ENCODE measurements at regions not wholly inside any gene's neighbourhood (a gene's known extent, or its start where the extent isn't known, plus 50 kb on each side); places are given as distances from the start of the nearest gene placed in this dataset.

DNA sequence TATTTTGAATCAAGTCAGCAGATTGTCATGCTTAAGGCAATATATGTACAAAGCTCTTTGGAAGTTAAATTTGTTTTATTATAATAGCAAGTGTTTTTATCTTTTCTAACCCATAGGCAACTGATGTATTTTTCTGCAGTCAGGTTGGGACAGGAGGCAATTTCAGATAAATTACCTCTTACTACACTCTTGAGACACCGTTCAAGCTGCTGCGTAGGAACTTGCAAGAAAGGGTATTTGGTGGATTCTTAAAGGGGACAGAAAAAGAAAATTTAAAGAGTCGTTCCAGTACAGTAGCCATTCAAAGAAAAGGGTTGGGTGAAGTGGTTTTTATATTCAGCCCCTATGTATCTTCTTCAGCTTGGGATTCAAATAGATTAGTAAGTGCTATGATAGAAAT, 112.4 kb upstream of the APC start:
- DNase-seq: no peak

DNA sequence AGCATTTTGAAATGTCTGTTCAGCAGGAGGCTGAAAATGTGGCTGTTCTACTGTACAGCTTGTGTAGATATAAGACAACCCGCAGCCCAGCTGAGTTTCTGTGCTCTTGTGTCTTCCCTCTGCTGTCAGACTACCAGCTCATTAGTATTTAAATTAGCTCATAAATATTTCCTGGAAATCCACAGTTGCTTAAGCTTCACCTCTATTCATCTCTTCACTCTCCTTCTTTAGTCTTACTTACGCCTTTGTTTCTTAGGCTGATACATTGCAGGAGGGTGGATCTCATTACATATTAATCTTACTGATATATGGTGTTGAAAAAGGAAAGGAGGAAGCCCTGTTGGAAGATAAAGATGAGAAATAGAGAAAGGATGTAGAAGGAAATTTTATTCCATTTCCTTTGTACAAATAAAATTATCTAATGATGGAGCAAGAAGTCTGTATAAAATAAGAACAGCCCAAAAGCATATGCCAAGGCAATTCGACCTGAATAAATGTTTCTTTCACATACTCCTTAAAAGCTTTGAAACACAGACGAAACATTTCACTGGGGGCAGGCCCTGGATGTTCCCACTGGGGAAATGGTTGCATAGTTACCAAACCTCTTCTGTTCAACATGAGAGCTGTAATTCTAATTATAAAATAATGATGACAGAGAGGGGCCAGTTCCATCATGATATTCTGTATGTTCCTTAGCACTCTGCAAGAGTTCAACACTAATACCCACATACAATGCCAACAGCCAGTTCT, 111.8 kb upstream of the APC start:
- DNase-seq: peak in 4 of 51 donors; percentile 3 to 27 (median 8)

DNA sequence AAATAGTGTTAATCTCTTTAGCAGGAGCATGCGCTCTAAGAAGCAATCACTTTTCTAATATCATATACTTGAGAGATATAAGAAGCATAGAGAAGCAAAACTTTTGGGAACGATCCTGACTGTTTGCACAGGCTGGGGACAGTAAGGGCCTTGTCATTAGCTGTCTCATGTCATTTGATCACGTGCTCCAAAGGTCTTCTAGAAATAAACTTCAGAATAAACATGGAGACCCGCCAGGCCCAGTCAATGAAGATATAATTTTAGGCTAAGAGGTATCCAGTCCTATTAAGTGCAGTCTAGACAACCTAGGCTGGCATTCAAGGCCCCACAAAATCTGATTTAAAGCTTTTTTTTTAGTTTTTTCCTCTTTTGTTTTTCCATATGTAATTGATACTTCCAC, 111.0 kb upstream of the APC start:
- no peak for DNase-seq

DNA sequence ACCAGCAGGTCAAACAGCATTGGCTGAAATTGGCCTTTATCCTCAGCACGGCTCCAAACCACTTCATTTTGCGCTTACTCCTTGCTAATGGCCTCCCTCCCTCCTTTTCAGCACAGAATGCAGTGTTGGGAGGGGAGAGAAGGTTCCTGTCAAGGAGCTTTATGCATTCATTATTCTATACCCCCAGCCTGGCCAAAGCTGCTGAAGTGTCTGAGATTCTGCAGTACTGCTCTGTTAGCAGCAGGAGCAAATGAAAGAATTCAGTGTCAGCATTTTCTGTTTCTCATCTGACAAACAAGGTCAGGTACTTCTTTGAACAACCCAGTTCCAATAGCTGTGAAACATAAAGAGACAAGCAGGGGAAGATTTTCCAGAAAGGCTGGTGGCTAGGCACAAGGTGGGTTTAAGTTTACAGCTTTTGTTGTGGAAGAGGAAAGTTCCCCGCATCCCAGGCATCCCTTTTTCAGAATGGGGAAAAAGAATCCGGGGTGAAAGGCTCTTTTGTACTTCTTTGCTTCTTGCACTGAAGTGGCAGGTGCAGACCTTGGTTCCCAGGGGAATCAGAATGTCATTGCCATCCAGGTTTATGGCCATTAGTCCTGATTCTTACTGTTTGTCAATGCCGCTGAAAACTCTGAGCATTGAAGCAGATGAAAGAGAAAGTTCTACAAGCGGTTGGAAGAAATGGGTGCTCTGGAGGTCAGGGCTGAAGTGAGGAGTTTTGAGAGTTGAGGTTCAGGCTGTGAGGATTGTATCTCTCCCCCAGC, 109.3 kb upstream of the APC start:
- DNase-seq: peak in 2 of 51 donors; percentile 21 to 28

DNA sequence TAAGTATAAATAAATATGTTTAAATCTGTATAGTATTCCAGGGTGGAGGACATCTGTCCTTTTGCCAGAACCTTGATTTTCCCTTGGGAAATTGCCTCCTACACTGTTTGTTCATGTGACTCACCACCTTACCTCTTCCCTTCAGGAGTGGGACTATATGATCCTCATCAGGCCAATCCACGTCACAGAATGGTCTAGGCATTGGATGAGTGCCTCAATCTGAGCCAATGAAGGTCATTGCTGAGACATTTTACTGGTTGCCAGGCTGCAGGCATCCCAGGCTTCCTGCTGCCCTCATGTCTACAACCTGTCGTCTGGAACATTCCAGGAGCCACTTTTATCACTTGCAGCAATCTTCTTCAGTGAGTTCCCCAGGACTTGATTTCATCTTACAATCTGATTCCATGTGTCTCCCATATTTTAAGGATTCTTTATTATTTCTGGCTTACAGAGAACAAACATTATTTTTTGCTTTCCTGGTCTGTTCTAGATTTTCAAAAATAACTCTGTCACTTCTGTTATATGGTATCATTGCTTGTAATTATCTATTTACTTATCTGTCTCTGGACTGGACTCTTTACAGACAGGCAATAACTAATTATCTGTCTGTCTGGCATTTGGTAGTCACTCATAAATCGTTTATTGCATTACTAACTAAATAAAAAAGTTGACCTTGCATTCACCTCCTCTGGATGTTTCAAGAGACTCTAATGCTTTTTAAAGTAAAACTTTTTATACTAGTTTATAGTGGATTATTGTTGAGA, 107.3 kb upstream of the APC start:
- DNase-seq: peak in 1 of 51 donors; percentile 4

DNA sequence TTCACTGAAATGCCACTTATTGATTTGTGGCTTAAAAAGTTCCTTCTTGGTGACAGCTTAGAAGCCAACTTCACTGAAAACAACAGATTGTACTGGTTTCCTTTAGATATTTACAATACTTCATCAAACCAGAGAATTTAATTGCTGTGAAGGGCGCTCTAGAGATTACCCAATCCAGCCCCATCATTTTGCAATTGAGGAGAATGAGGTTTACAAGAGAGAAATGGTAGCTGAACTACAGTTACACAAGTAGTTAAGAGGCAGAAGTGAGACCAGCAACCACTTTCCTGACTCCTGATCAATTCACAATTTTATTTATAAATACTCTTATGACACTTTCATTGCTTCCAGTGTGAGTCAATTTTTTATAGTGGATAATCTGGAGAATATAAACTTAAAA, 103.5 kb upstream of the APC start:
- DNase-seq: no peak

DNA sequence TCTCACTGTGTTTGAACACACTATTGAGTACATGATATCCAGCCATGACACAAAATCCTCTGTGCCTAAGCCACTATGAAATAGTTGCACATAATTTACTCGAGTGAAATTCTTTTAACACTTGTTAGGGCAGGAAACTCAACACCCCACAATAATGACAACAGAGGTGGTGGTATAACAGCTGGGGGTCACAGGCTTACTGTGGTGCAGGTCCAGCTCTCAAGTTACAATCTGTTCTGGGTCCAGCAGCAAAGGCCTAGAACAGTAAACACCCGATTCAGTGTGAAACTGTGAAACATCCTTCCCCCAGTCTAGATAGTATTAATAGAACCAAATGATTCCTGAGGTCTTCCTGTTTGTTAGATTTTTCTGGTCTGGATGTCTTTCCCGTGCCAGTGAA, 102.9 kb upstream of the APC start:
- DNase-seq: no peak

DNA sequence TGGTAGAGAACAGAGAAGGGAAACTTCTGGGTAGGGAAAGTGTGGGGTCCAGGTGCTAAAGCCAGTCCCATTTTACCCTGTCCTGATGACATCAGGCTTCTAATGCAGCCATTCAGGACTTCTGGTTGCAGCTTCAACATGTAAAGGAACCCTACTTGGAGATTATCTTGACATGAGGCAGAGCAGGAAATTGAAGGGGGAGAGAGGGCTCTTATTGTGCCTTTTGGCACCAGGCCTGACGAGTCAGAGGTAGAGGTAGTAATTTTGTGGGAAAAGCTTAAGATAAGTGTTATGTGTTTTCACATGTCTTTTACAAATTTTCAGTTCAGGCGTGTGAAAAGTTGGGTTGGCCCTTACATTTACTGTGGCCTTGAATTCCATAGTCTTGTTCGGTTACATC, 102.4 kb upstream of the APC start:
- no peak for DNase-seq

DNA sequence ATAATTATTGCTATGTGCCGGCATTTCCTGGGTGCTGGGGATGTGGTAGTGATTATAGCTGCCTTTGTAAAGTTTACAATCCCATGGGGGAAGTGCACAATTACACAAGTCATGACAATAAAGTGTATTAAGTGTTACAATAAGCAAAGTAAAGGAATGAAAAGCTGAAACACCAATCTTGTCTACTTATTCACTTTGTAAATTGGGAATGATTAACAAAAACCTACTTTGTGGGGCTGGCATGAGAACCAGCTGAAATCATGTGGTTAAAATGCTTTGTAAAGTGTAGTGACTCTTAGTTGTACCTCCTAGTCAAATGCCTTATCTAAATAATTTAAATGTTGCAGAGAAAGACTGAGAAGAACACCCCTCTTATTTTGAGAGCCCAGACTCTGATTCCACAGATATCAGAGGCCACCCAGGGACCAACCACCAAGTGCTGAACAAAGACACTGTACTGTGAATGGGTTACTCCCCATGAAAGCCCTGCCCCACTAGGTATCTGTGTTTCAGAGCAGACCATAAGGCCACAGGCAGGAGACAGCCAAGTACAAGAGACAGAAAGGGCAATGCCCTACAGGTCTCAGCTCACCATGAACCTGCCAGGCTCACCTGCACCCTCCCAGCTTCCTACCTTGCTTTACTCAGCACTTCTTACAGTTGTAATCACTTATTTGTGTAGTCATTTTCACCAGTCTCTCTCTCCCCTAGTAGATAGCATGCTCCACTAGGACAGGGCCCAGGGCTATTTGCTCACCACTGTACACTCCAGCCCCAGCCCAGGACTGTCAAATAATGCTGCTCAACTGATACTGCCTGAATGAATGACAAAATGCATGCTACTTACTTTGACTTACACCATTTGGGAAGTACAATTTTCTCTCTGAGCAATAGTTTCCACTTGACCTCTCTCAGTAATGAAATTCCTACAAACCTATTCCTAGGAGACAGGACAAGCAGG, 101.6 kb upstream of the APC start:
- DNase-seq: no peak

DNA sequence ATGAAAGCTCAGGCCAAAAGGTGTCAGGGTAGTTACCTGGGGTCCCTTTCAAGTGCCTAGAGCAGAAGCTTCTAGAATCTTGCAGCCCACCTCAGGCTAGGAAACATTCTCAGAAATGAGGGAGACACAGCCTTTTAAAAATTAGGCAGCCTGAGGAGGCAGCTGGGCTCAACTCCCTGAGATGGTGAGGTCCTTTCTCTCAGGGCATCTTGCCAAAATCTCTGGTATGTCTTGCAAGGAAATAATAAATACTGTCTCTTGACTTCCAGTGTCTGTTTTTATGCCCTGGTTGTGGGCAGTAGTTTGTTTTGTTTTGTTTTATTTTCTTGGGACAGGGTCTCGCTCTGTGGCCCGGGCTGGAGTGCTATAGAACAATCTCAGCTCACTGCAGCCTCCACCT, 100.9 kb upstream of the APC start:
- no peak for DNase-seq

DNA sequence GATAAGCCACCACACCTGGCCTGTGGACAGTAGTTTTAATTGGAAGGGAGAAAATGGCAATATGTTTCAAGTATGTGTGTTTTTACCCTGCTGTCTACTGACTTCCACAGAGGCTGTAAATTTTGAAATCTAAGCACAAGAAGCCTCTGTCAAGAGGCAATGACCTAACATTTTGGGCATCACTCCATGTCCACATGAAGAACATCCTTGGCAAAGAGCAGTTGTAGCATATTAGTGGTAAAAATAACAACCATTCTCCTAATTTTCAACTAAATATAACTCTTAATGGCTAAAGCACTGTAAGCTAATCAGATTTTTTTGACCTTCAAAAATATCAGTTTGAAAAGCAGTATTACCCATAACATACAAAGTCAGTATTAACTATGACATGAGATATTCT, 100.3 kb upstream of the APC start:
- peak in 1 of 51 donors; percentile 36 for DNase-seq

DNA sequence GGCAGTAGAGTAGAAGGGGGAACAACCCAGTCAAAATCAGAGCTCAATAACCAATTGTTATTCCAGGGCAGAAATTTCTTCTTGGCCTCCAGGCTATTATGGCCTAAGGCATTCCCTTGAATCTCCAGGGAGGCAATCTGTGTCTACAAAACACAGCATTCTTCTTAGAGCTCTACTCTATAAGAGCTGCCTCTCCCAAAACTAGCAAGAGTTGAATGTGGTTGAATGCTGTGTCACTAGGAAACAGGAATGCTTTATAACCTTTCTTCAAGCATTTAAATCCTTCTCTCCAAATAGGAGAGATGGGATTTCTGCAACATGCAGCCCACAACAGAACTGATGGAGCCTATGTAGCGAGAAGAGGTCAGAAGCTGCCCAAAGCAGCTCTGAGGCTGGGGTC, 97.1 kb upstream of the APC start:
- DNase-seq: peak in 1 of 51 donors; percentile 35

DNA sequence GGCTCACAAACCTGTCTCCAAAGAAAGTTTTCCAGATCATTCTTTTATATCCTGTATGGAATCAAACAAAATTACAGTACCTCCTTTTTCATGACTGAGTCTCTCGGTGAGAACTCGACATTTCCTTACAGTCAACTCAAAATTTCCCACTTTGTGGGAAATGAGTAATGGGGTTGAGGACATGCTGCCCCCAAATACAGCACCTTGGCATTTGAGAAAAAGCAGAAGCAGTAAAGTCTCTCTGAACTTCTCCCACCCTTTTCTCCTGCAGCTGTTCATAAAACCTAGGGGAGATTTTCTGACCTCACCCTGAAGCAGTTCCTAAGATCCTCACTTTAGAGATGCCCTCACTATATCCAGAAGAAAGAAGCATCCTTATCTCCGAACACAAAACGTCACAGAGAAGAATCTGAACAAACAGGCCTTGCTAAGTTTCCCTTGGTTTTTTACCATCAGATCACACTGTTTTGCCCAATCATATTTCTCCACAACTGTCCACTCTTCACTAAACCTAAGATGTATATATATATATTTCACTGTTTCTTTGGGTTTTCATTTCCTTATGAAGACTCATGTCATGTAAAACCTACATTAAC, 96.1 kb upstream of the APC start:
- DNase-seq: no peak

DNA sequence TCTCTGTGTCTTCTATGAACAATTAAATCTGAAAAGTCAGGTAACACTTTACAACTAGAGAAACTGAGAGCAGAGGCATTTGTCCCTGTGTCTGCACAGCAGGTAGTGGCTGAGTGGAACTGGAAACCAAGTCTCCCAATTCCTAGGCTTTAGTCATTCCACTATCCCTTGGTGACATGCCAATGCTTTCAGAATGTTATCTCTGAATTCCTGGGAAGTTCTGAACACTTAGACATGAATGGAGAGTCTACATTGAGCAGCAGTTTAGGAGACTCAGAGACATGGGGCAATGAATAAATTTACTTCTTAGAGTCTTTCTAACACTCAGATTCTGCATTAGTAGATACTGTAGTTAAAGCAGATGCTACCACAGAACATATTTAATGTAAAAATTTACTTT, 94.8 kb upstream of the APC start:
- no peak for DNase-seq

DNA sequence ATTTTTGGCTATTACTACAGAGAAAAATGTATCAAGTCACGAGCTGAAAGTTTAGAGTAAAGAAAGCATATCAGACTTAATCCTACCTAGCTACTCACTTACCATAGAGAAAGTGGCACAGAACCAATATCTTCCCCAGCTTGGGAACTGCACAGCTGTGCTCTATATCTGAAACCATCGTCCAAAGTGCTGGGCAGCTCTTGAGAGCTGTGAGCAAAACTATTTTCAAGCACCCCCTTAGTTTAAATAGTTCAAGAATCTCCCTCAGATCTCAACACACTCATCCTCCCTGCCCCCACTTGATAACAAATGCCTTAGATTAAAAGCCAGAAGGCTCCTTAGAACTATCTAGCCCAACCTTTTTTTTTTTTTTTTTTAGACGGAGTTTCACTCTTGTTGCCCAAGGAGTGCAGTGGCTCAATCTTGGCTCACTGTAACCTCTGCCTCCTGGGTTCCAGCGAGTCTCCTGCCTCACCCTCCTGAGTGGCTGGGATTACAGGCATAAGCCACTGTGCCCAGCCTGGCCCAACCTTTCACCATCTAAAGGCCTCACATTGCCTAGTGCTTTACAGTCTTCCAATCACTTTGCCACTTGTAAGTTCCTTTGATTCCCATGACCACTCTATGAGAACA, 94.2 kb upstream of the APC start:
- no peak for DNase-seq

DNA sequence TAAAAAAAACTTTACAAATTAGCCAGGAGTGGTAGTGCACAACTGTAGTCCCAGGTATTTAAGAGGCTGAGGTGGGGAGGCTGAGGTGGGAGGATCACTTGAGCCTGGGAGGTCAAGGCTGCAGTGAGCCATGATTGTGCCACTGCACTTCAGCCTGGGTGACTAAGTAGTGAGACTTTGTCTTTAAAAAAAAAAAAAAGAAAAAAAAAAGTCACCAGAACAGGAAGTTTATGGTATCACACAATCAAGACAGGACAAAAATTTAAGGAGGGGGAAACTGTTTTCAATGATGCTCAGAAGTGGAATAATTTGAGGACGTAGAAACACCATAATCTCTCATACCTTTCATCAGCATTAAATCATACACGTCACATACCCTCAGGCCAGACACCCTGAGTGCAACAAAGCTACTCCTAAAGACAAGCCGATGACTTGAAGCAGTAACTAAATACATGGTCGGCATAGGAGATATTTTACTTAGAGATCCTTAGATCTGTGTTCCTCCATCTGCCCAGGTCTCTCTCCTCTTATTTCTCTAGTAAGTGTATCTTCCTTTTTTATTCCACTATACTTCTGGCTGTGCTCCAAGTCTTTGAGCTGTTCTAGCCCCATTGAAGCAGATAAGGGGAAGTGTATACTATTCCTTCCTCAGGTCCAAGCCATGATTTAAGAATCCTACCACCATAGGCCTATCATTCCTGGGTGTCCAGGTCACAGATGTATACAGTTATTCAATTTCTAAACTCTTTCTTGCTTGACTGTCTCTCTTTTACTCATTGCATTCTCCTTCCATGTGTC, 91.3 kb upstream of the APC start:
- no peak for DNase-seq

DNA sequence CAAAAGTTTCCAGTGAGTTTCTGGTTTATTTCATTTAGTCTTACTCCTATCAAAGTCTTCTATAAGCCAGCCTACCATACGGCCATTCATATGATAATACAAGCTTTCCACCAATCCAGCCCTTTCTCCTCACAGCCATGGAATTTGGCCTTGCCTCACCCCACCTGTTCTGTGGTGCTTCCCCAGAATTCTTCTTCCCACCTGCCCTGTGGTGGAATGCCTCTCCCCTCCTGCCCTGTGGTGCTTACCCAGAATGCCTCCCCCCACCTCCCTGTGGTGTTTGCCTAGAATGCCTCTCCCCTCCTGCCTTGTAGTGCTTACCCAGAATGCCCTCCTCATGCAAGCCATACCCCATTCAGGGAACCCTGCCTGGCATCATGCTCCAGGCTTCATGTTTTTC, 90.3 kb upstream of the APC start:
- DNase-seq: no peak

DNA sequence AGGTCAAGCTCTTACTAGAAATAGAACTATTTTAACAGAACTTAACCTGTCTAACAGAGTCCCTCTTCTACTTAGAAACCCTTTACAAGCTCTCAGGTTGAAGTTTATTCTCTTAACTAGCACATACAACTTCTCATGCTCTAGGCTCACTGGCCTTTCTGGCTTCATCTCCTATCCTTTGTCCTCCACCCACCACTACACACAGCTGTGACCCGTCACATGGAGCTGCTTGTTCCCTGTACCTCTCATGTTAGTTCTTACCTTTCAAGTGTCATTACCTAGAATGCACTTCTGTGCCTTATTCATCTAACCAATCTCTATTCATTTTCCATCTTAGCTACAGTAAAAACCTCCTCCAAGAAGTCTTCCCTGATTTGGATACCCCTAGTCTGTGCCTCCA, 89.4 kb upstream of the APC start:
- DNase-seq: no peak

DNA sequence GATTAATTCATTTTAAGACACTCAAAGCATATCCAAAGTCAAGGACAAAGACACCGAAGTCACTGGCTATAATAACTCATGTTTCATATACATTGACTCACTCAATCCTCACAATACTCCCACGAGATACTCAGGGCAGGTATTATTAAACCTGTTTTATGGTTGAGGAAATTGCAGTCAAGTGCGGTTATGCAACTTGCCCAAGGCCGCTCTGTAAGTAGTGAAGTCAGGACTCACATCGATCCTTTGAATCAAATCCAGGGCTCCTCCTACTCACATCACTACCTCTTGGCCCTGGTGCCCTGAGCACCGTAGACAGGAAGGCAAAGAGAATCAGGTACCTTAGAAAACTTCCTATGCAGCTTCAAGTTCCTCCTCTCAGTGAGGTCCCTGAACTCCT, 87.8 kb upstream of the APC start:
- DNase-seq: no peak

Data from hypothalamus (tissue), 51 donors.